Liver (tissue), 8 donors: ENCODE measurements at regions not wholly inside any gene's neighbourhood (a gene's known extent, or its start where the extent isn't known, plus 50 kb on each side); places are given as distances from the start of the nearest gene placed in this dataset.

Source experiments
- DNase-seq: peaks from one replicate; pipeline ENCODE4 v3.0.0-alpha.2; 2017; ENCODE audit warnings: low spot score
- H3K27ac ChIP-seq, 2 donors: one replicate each; pipeline ENCODE4 v1.7.0; 2013; ENCODE audit warnings: inconsistent platforms in 2 of 2, low read length in 2 of 2, control low read depth in 1 of 2, low read depth in 1 of 2, mild to moderate bottlenecking in 1 of 2
- H3K27me3 ChIP-seq, 4 donors: one replicate each; pipeline versions ENCODE4 v1.6.1 to v1.7.0; 2013; ENCODE audit warnings: low read length in 3 of 4, inconsistent platforms in 1 of 4, mild to moderate bottlenecking in 1 of 4, moderate library complexity in 1 of 4; ENCODE audit not compliant: control insufficient read depth in 4 of 4, insufficient read depth in 4 of 4
- H3K36me3 ChIP-seq, 4 donors: one replicate each; pipeline versions ENCODE4 v1.6.1 to v1.7.0; 2013; ENCODE audit warnings: low read length in 3 of 4, mild to moderate bottlenecking in 3 of 4, low read depth in 1 of 4, moderate library complexity in 1 of 4; ENCODE audit not compliant: control insufficient read depth in 4 of 4, insufficient read depth in 3 of 4
- H3K4me1 ChIP-seq, 4 donors: one replicate each; pipeline versions ENCODE4 v1.6.1 to v1.7.0; 2013; ENCODE audit warnings: low read length in 3 of 4, mild to moderate bottlenecking in 3 of 4, moderate library complexity in 1 of 4; ENCODE audit not compliant: control insufficient read depth in 4 of 4, insufficient read depth in 4 of 4
- H3K4me3 ChIP-seq, 3 donors: one replicate each; pipeline versions ENCODE4 v1.6.1 to v1.7.0; 2013; ENCODE audit warnings: low read length in 3 of 3, control low read depth in 1 of 3, low read depth in 1 of 3, mild to moderate bottlenecking in 1 of 3
- H3K9ac ChIP-seq, 2 donors: one replicate each; pipeline ENCODE4 v1.7.0; 2013; ENCODE audit warnings: low read length in 2 of 2, mild to moderate bottlenecking in 2 of 2, moderate library complexity in 2 of 2, control low read depth in 1 of 2, low read depth in 1 of 2
- H3K9me3 ChIP-seq, 4 donors: one replicate each; pipeline versions ENCODE4 v1.6.1 to v1.7.0; 2013; ENCODE audit warnings: low read length in 3 of 4; ENCODE audit not compliant: control insufficient read depth in 4 of 4
- EGR1 ChIP-seq, 2 donors: IDR thresholded peaks; 2 replicates each; pipeline ENCODE4 v1.6.1; 2016 to 2018; ENCODE audit warnings: antibody characterized with exemption in 2 of 2, low read depth in 2 of 2
- FOXA1 ChIP-seq: IDR thresholded peaks from 2 replicates; pipeline ENCODE4 v1.6.1; 2016; ENCODE audit warnings: antibody characterized with exemption
- FOXA2 ChIP-seq: IDR thresholded peaks from 2 replicates; pipeline ENCODE4 v1.6.1; 2016; ENCODE audit warnings: antibody characterized with exemption
- GABPA ChIP-seq, 2 donors: IDR thresholded peaks in 1 of 2; conservative IDR thresholded peaks in 1 of 2; 2 replicates each; pipeline ENCODE4 v1.6.1; 2016; ENCODE audit warnings: antibody characterized with exemption in 2 of 2, mild to moderate bottlenecking in 1 of 2, moderate library complexity in 1 of 2
- HNF4A ChIP-seq, 2 donors: conservative IDR thresholded peaks; 2 replicates each; pipeline ENCODE4 v1.6.1; 2016; ENCODE audit warnings: antibody characterized with exemption in 2 of 2, mild to moderate bottlenecking in 2 of 2
- HNF4G ChIP-seq: IDR thresholded peaks from 2 replicates; pipeline ENCODE4 v1.6.1; 2016; ENCODE audit warnings: antibody characterized with exemption
- JUND ChIP-seq, 2 donors: IDR thresholded peaks; 2 replicates each; pipeline ENCODE4 v1.6.1; 2016; ENCODE audit warnings: antibody characterized with exemption in 2 of 2
- NR2F2 ChIP-seq: IDR thresholded peaks from 2 replicates; pipeline ENCODE4 v1.6.1; 2016; ENCODE audit warnings: antibody characterized with exemption
- RAD21 ChIP-seq, 2 donors: IDR thresholded peaks; 2 replicates each; pipeline ENCODE4 v1.6.1; 2016; ENCODE audit warnings: antibody characterized with exemption in 2 of 2, mild to moderate bottlenecking in 2 of 2
- RXRA ChIP-seq, 2 donors: IDR thresholded peaks; 2 replicates each; pipeline ENCODE4 v1.6.1; 2017 to 2018; ENCODE audit warnings: antibody characterized with exemption in 2 of 2, mild to moderate bottlenecking in 1 of 2
- SP1 ChIP-seq: IDR thresholded peaks from 2 replicates; pipeline ENCODE4 v1.6.1; 2018; ENCODE audit warnings: antibody characterized with exemption, mild to moderate bottlenecking
- TAF1 ChIP-seq: conservative IDR thresholded peaks from 2 replicates; pipeline ENCODE4 v1.6.1; 2016; ENCODE audit warnings: antibody characterized with exemption, mild to moderate bottlenecking
- YY1 ChIP-seq: IDR thresholded peaks from 2 replicates; pipeline ENCODE4 v1.6.1; 2016; ENCODE audit warnings: antibody characterized with exemption, mild to moderate bottlenecking
- WGBS: extraction: QIAGEN DNeasy Blood & Tissue Kit; methylation state at CpG from one replicate; pipeline ENCODE4 v1.1.7; 2013; 5-methylcytosine and 5-hydroxymethylcytosine counted together
- TF ChIP-seq, protein P1 (sequence below): fragments of 150-350 bp; IDR thresholded peaks from 2 replicates; pipeline ENCODE4 v1.5.1; 2017; ENCODE audit warnings: improper control_type of control experiment, low read depth, low read length; ENCODE audit not compliant: missing input control
- TF ChIP-seq, protein P2 (sequence below): IDR thresholded peaks from 2 replicates; pipeline ENCODE4 v1.6.1; 2016; ENCODE audit warnings: antibody characterized with exemption, mild to moderate bottlenecking
- TF ChIP-seq, protein P3 (sequence below): IDR thresholded peaks from 2 replicates; pipeline ENCODE4 v1.6.1; 2016; ENCODE audit warnings: antibody characterized with exemption
- TF ChIP-seq, protein P4 (sequence below): IDR thresholded peaks from 2 replicates; pipeline ENCODE4 v1.6.1; 2016; ENCODE audit warnings: antibody characterized with exemption
- donor health status: healthy.
- donor health status: healthy.
- donor health status: healthy.
- donor health status: healthy.
- donor health status: healthy.

DNA sequence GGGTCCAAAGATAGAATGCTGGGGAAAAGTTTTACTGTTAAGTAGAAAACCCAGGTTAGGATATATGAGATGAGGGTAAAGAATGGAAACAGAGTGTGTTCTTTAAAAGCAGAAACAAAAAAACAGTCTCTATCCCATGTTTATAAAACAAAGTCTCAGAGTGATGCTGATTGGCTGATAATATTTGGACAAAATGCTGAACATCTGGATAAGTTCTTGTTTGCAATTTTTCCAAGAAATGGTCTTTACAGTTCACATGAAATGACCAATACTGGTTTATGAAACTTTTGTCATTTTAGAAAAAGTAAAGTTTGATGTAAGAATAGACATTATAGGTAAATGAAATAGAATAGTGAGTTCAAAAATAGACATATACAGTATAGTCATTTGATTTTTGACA, 96.2 kb upstream of the EYS start (continued):
- TF ChIP-seq, protein P1, sequence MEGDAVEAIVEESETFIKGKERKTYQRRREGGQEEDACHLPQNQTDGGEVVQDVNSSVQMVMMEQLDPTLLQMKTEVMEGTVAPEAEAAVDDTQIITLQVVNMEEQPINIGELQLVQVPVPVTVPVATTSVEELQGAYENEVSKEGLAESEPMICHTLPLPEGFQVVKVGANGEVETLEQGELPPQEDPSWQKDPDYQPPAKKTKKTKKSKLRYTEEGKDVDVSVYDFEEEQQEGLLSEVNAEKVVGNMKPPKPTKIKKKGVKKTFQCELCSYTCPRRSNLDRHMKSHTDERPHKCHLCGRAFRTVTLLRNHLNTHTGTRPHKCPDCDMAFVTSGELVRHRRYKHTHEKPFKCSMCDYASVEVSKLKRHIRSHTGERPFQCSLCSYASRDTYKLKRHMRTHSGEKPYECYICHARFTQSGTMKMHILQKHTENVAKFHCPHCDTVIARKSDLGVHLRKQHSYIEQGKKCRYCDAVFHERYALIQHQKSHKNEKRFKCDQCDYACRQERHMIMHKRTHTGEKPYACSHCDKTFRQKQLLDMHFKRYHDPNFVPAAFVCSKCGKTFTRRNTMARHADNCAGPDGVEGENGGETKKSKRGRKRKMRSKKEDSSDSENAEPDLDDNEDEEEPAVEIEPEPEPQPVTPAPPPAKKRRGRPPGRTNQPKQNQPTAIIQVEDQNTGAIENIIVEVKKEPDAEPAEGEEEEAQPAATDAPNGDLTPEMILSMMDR = no peak
- TF ChIP-seq RXRA (IDR thresholded peaks at IDR 0.05) = no peak
- TF ChIP-seq HNF4G = no peak
- no peak for TF ChIP-seq NR2F2
- no peak for TF ChIP-seq SP1
- TF ChIP-seq HNF4A (conservative IDR thresholded peaks at IDR 0.05) = no peak

GRCh38 chr6:65799389-65799788, 92.4 kb upstream of the EYS start:
- Histone ChIP-seq H3K4me3 (no peak overlapping the region), H3K36me3 (no peaks in the 10 kb centered on the region), H3K9me3 (no peaks in the 10 kb centered on the region), H3K27me3 (no peaks in the 10 kb centered on the region), H3K4me1 (no peaks in the 10 kb centered on the region), H3K9ac (no peak overlapping the region), H3K27ac (no peak overlapping the region)
- no peak for DNase-seq
- TF ChIP-seq FOXA1 = no peak

DNA sequence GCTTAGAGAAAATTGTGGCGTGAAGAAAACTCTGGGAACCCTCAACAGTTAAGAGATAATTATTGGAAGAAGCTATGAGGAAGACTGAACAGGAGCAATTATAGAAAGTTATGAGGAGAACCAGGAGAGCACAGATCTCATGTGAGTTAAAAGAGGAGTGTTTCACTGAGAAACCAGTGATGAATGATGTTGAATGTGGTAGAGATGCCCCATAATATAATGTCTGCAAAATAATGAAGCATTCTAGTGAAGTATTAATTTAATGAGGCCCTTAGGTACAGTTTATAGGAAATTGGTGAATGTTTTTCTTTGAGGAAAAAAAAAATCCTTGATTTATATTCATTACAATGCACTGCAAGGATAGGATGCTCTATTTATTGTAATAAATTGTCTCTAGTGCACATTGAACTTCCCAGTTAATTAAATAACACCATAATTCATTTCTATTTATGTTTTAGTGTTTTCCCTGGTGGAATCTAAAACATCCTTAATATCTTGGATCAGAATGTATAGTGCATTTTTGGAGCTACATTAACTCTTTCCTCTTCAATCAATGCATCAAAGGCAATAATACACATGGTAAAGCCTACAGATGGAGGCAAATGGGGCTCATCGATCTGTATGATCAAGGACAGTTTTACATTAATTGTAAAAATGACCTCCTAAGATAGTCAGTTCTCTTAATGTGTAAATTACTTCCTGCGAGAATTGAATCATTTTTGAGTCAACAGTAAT, 91.4 kb upstream of the EYS start:
- no peaks in the 10 kb centered on the region for H3K36me3 ChIP-seq
- no peak overlapping the region for H3K4me3 ChIP-seq
- no peaks in the 10 kb centered on the region for H3K27me3 ChIP-seq
- 56% methylated on average over 3 of the region's 3 CpGs for WGBS
- no peak overlapping the region for H3K27ac ChIP-seq
- no peak for TF ChIP-seq RAD21 (IDR thresholded peaks at IDR 0.05)
- TF ChIP-seq, protein P1 = no peak
- TF ChIP-seq NR2F2 = no peak
- TF ChIP-seq RXRA (IDR thresholded peaks at IDR 0.05) = no peak
- TF ChIP-seq TAF1 = no peak
- no peak for TF ChIP-seq HNF4A (conservative IDR thresholded peaks at IDR 0.05)
- no peak for TF ChIP-seq EGR1 (IDR thresholded peaks at IDR 0.05; ENCODE audit: low read depth in 2 of 2)
- TF ChIP-seq, protein P2, sequence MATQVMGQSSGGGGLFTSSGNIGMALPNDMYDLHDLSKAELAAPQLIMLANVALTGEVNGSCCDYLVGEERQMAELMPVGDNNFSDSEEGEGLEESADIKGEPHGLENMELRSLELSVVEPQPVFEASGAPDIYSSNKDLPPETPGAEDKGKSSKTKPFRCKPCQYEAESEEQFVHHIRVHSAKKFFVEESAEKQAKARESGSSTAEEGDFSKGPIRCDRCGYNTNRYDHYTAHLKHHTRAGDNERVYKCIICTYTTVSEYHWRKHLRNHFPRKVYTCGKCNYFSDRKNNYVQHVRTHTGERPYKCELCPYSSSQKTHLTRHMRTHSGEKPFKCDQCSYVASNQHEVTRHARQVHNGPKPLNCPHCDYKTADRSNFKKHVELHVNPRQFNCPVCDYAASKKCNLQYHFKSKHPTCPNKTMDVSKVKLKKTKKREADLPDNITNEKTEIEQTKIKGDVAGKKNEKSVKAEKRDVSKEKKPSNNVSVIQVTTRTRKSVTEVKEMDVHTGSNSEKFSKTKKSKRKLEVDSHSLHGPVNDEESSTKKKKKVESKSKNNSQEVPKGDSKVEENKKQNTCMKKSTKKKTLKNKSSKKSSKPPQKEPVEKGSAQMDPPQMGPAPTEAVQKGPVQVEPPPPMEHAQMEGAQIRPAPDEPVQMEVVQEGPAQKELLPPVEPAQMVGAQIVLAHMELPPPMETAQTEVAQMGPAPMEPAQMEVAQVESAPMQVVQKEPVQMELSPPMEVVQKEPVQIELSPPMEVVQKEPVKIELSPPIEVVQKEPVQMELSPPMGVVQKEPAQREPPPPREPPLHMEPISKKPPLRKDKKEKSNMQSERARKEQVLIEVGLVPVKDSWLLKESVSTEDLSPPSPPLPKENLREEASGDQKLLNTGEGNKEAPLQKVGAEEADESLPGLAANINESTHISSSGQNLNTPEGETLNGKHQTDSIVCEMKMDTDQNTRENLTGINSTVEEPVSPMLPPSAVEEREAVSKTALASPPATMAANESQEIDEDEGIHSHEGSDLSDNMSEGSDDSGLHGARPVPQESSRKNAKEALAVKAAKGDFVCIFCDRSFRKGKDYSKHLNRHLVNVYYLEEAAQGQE = no peak
- TF ChIP-seq, protein P3, sequence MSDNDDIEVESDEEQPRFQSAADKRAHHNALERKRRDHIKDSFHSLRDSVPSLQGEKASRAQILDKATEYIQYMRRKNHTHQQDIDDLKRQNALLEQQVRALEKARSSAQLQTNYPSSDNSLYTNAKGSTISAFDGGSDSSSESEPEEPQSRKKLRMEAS = no peak
- no peak for TF ChIP-seq HNF4G
- TF ChIP-seq YY1 = no peak
- TF ChIP-seq, protein P4, sequence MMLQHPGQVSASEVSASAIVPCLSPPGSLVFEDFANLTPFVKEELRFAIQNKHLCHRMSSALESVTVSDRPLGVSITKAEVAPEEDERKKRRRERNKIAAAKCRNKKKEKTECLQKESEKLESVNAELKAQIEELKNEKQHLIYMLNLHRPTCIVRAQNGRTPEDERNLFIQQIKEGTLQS = no peak
- TF ChIP-seq JUND (IDR thresholded peaks at IDR 0.05) = no peak
- TF ChIP-seq FOXA1 = no peak
- TF ChIP-seq SP1 = no peak
- no peak for TF ChIP-seq FOXA2
- no peak for TF ChIP-seq GABPA (IDR thresholded peaks at IDR 0.05 in 1 of 2, conservative IDR thresholded peaks at IDR 0.05 in 1 of 2)
- H3K9me3 ChIP-seq = no peaks in the 10 kb centered on the region
- no peak for DNase-seq
- H3K9ac ChIP-seq = no peak overlapping the region
- H3K4me1 ChIP-seq = no peaks in the 10 kb centered on the region
